GM13976 (cell line): ENCODE measurements at regions not wholly inside any gene's neighbourhood (a gene's known extent, or its start where the extent isn't known, plus 50 kb on each side); places are given as distances from the start of the nearest gene placed in this dataset.

Experiments used
- DNase-seq: peaks from one replicate; pipeline ENCODE4 v3.0.0; 2012; ENCODE audit warnings: low spot score
- in situ Hi-C: fragments of 300-500 bp; cut with MboI; formaldehyde crosslinking; loops from one replicate; pipeline ENCODE4 v1.12.0; 2022; ENCODE audit warnings: low sequenced_read_pairs, mixed read lengths, inconsistent platforms; ENCODE audit not compliant: unreplicated experiment
- TF ChIP-seq, protein P1 (sequence below): IDR thresholded peaks from 2 replicates; pipeline ENCODE4 v1.5.1; 2012; ENCODE audit warnings: borderline replicate concordance, mild to moderate bottlenecking; ENCODE audit not compliant: insufficient read depth; ENCODE audit errors: extremely low read depth, missing control alignments, control extremely low read depth

DNA sequence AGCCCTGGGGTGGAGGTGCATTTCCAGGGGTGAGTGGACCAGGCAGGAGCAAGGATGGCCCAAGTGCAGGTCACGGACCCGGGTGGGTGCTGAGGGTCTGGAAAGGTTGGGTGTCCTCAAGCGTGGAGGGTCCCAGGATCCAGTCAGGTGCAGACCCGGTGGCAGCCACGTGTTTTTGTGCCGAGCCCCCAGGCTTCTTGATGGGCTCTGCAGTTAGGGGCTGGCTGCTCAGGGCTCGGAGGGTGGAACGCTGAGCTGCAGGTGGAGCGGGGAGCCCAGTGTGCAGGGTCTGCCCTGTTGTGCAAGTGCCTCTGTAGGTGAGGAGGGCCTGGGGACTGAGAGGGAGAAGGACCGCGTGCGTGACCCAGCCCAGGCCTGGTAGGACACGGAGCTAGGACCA lies 70.9 kb upstream of the HLA-E start:
- DNase-seq = no peak
- TF ChIP-seq, protein P1, sequence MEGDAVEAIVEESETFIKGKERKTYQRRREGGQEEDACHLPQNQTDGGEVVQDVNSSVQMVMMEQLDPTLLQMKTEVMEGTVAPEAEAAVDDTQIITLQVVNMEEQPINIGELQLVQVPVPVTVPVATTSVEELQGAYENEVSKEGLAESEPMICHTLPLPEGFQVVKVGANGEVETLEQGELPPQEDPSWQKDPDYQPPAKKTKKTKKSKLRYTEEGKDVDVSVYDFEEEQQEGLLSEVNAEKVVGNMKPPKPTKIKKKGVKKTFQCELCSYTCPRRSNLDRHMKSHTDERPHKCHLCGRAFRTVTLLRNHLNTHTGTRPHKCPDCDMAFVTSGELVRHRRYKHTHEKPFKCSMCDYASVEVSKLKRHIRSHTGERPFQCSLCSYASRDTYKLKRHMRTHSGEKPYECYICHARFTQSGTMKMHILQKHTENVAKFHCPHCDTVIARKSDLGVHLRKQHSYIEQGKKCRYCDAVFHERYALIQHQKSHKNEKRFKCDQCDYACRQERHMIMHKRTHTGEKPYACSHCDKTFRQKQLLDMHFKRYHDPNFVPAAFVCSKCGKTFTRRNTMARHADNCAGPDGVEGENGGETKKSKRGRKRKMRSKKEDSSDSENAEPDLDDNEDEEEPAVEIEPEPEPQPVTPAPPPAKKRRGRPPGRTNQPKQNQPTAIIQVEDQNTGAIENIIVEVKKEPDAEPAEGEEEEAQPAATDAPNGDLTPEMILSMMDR = no peak
- in situ Hi-C loops = no loop called here

DNA sequence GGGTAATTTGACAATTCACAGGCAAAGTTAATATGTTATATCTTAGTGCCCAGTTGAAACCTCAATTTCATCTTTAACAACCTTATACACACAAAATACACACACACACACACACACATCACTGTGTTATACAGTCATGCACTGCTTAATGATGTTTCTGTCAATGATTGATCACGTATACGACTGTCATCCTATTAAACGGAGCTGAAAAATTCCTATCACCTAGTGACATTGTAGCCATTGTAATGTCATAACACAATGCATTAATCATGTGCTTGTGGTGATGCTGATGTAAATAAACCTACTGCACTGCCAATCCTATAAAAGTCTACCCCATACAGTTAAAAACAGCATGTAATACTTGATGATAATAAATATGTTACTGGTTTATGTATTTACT lies 64.8 kb upstream of the HLA-E start:
- DNase-seq = no peak
- in situ Hi-C loops = no loop called here
- TF ChIP-seq, protein P1 = no peak
